ENCODE measurements at regions not wholly inside any gene's neighbourhood (a gene's known extent, or its start where the extent isn't known, plus 50 kb on each side); places are given as distances from the start of the nearest gene placed in this dataset.

DNA sequence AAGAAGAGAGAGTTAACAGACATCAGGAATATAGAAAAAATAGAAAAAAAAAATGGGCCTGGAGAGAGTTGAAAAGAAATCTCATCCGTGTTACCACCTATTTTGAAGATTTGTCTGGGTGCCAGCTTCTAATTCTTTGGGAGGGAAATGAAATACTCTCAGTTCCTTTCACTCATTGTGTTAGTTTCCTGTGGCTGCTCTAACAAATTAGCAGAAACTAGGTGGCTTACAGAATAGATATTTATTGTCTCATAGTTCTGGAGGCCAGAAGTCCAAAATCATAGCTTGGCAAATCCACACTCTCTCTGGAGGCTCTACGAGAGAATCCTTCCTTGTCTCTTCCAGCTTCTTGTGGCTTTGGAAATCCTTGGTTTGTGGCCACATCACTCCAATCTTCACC is 225.1 kb upstream of the BTBD3 start:
- H3K4me3 ChIP-seq (ENCODE audit: low read depth, low read length): no peak overlapping the region
- TF ChIP-seq, protein P1, sequence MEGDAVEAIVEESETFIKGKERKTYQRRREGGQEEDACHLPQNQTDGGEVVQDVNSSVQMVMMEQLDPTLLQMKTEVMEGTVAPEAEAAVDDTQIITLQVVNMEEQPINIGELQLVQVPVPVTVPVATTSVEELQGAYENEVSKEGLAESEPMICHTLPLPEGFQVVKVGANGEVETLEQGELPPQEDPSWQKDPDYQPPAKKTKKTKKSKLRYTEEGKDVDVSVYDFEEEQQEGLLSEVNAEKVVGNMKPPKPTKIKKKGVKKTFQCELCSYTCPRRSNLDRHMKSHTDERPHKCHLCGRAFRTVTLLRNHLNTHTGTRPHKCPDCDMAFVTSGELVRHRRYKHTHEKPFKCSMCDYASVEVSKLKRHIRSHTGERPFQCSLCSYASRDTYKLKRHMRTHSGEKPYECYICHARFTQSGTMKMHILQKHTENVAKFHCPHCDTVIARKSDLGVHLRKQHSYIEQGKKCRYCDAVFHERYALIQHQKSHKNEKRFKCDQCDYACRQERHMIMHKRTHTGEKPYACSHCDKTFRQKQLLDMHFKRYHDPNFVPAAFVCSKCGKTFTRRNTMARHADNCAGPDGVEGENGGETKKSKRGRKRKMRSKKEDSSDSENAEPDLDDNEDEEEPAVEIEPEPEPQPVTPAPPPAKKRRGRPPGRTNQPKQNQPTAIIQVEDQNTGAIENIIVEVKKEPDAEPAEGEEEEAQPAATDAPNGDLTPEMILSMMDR (IDR thresholded peaks at IDR 0.05; ENCODE audit: low read depth, low read length): no peak
- no peak for DNase-seq (ENCODE audit: low read depth, low spot score)
- in situ Hi-C loops (cut with HindIII; ENCODE audit: low sequenced_read_pairs): no loop called here

DNA sequence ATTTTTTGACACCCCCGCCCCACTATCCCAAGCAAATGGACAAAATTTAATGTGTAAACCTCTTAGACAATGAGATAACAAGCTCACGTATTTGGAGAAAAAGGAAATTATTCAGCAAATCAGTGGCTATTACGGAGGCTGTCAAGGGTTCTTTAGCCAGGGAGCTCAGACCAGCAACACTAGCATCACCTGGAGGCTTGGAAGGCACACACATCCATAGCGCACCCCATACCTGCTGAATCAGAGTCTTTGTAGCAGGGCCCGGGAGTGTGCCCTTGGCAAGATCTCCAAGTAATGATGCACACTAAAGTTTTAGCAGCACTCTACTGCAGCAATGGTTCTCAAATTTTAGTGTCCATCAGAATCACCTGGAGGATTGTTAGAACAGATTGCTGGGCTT is 223.2 kb upstream of the BTBD3 start:
- TF ChIP-seq, protein P1 (IDR thresholded peaks at IDR 0.05; ENCODE audit: low read depth, low read length): no peak
- in situ Hi-C loops (cut with HindIII; ENCODE audit: low sequenced_read_pairs): no loop called here

DNA sequence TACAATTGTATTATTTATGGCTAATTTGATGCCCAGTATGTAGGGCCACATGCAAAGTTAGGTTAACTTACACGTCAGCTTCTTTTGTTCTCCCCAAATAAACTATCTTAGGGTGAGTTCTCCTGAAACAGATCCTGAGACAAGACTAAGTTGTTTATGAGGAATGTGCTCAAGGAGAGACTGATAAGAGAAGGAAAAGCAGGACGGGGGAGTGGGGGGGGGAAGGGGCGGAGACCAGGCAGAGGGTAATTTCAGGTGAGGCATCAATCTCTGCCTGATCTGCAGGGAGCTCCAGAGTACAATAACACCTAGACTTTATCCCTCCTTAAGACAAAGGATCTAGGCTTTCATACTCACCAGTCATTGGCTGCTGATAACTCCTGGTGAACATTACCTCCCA is 220.6 kb upstream of the BTBD3 start:
- TF ChIP-seq, protein P1 (IDR thresholded peaks at IDR 0.05; ENCODE audit: low read depth, low read length): no peak
- no peak for DNase-seq (ENCODE audit: low read depth, low spot score)
- H3K4me3 ChIP-seq (ENCODE audit: low read depth, low read length): no peak overlapping the region
- in situ Hi-C loops (cut with HindIII; ENCODE audit: low sequenced_read_pairs): no loop called here

More for the DNA sequence above, 223.2 kb upstream of the BTBD3 start:
- H3K4me3 ChIP-seq (ENCODE audit: low read depth, low read length): no peak overlapping the region
- DNase-seq (ENCODE audit: low read depth, low spot score): no peak

DNA sequence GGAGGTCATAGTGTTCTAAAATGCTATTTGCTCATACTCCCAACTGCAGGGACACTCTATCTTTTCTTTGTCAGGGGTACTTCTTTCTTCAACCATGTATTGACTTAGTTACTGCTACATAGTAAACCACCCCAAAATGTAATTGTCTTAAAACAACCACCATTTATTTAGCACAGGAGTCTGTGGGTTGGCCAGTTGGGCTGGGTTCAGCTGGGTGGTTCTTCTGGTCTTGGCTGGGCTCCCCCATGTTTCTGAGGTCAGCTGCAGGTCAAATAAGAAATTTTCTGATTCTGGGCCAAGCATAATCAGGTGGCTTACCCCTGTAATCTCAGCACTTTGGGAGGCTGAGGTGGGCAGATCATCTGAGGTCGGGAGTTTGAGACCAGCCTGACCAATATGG is 220.0 kb upstream of the BTBD3 start:
- in situ Hi-C loops (cut with HindIII; ENCODE audit: low sequenced_read_pairs): no loop called here
- no peak overlapping the region for H3K4me3 ChIP-seq (ENCODE audit: low read depth, low read length)
- TF ChIP-seq, protein P1 (IDR thresholded peaks at IDR 0.05; ENCODE audit: low read depth, low read length): no peak
- DNase-seq (ENCODE audit: low read depth, low spot score): no peak

DNA sequence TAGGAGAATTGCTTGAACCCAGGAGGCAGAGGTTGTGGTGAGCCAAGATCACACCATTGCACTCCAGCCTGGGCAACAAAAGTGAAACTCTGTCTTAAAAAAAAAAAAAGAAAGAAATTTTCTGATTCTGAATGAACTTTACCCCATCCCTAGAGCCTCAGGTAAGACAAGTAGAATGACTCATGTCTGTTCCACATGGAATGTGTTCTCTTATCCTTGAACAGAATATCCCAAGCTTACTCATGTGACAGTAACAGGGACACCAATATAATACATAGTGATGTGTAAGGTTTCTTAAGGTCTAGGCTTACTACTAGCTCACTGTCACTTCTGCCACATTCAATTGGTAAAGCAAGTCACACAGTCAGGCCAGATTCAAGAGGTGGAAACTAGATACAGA is 219.6 kb upstream of the BTBD3 start:
- no peak overlapping the region for H3K4me3 ChIP-seq (ENCODE audit: low read depth, low read length)
- no peak for DNase-seq (ENCODE audit: low read depth, low spot score)
- in situ Hi-C loops (cut with HindIII; ENCODE audit: low sequenced_read_pairs): no loop called here
- TF ChIP-seq, protein P1 (IDR thresholded peaks at IDR 0.05; ENCODE audit: low read depth, low read length): no peak

DNA sequence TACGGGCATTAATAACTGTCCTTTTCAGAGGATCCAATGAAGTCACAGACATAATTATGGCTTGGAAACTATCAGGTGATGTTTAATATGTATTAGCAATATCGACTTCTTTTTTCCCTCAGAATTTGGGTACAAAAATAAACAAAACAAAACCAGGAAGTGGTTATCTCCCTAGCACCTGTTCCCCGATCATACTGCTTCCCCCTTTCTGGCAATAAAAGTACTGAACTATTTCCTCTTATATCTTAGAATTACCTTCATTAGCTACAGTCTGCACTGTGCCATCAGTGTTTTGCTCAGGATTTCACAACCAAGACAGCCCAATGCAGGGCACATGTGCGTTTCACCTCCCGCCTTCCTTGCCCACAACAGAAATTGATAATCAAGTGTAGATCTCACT is 216.9 kb upstream of the BTBD3 start:
- in situ Hi-C loops (cut with HindIII; ENCODE audit: low sequenced_read_pairs): no loop called here
- DNase-seq (ENCODE audit: low read depth, low spot score): no peak
- no peak overlapping the region for H3K4me3 ChIP-seq (ENCODE audit: low read depth, low read length)
- TF ChIP-seq, protein P1 (IDR thresholded peaks at IDR 0.05; ENCODE audit: low read depth, low read length): no peak

Data from astrocyte of the spinal cord (primary cell).